CD4-positive, alpha-beta T cell (primary cell): ENCODE measurements at regions not wholly inside any gene's neighbourhood (a gene's known extent, or its start where the extent isn't known, plus 50 kb on each side); places are given as distances from the start of the nearest gene placed in this dataset.
A peak's percentile ranks its signal among the peaks of the same experiment; 100 is the strongest.

ENCODE experiments used
- ATAC-seq: fragments of 200-7000 bp; cut with Tn5 transposase; one replicate; pipeline ENCODE4 v1.10.0; 2022; ENCODE audit warnings: mild to moderate bottlenecking; ENCODE audit not compliant: poor library complexity
- CTCF ChIA-PET: fragments of 350-600 bp; sonication (Branson Sonifier 250); formaldehyde crosslinking; loops from one replicate; lab custom pipeline; 2021; ENCODE audit warnings: antibody characterized with exemption, inconsistent platforms; lab: Charles Lee
- POLR2A ChIA-PET: fragments of 350-600 bp; sonication (Branson Sonifier 250); formaldehyde crosslinking; loops from one replicate; lab custom pipeline; 2021; ENCODE audit warnings: antibody characterized with exemption, inconsistent platforms; lab: Charles Lee
- DNase-seq, 14 experiments: peaks; one replicate each; pipeline ENCODE4 v3.0.0-alpha.2; 2013 to 2020; ENCODE audit warnings: mixed read lengths in 2 of 14
- H3K27ac ChIP-seq, 2 donors: one replicate each; pipeline versions ENCODE4 v1.5.1 to v1.7.0; 2013; ENCODE audit warnings: low read length in 2 of 2, low read depth in 1 of 2, mild to moderate bottlenecking in 1 of 2
- H3K27me3 ChIP-seq, 2 experiments: 1 replicate in 1 of 2; 2 replicates in 1 of 2; pipeline versions ENCODE4 v1.6.1 to v1.7.0; 2013; ENCODE audit warnings: low read length in 2 of 2, control low read depth in 1 of 2, mild to moderate bottlenecking in 1 of 2, moderate library complexity in 1 of 2; ENCODE audit not compliant: insufficient read depth in 2 of 2, control insufficient read depth in 1 of 2
- H3K36me3 ChIP-seq: one replicate; pipeline ENCODE4 v1.6.1; 2013; ENCODE audit warnings: low read length, control low read depth; ENCODE audit not compliant: insufficient read depth
- H3K4me1 ChIP-seq: one replicate; pipeline ENCODE4 v1.6.1; 2013; ENCODE audit warnings: low read length, control low read depth; ENCODE audit not compliant: insufficient read depth
- H3K4me3 ChIP-seq: one replicate; pipeline ENCODE4 v1.5.1; 2013; ENCODE audit warnings: mild to moderate bottlenecking, low read length, moderate library complexity
- H3K9me3 ChIP-seq, 2 experiments: 1 replicate in 1 of 2; 2 replicates in 1 of 2; pipeline versions ENCODE4 v1.6.1 to v1.7.0; 2013; ENCODE audit warnings: low read length in 2 of 2, mild to moderate bottlenecking in 2 of 2, control low read depth in 1 of 2, moderate library complexity in 1 of 2; ENCODE audit not compliant: control insufficient read depth in 1 of 2, insufficient read depth in 1 of 2
- H3K27ac Mint-ChIP-seq: one replicate; pipeline ENCODE4 v1.8.0; 2020; ENCODE audit warnings: mixed read lengths
- H3K27me3 Mint-ChIP-seq: one replicate; pipeline ENCODE4 v1.8.0; 2021; ENCODE audit warnings: mixed read lengths
- H3K36me3 Mint-ChIP-seq: one replicate; pipeline ENCODE4 v1.8.0; 2021; ENCODE audit warnings: low read depth, mixed read lengths
- H3K4me1 Mint-ChIP-seq: one replicate; pipeline ENCODE4 v1.8.0; 2021; ENCODE audit warnings: low read depth, mixed read lengths
- H3K4me3 Mint-ChIP-seq: one replicate; pipeline ENCODE4 v1.8.0; 2020; ENCODE audit warnings: mild to moderate bottlenecking, mixed read lengths
- H3K9me3 Mint-ChIP-seq: one replicate; pipeline ENCODE4 v1.8.0; 2020; ENCODE audit warnings: mixed read lengths
- CTCF ChIP-seq: fragments of 200-600 bp; IDR thresholded peaks from one replicate; pipeline ENCODE4 v1.8.0; 2022; ENCODE audit warnings: antibody characterized with exemption, mild to moderate bottlenecking
- intact Hi-C, 2 experiments: fragments of 100-400 bp; cut with DNase I in 1 of 2; cut with micrococcal nuclease in 1 of 2; formaldehyde crosslinking; loops; one replicate each; pipeline versions ENCODE4 v1.15.1 to v1.9.0; 2023 to 2025; cut with DNase I, micrococcal nuclease

GRCh38 chr5:170440771-170441392 lies 51.7 kb upstream of the KCNMB1 start:
- H3K4me3 Mint-ChIP-seq: no peak overlapping the region
- no peak for DNase-seq
- TF ChIP-seq CTCF: no peak
- H3K36me3 ChIP-seq: no peaks in the 10 kb centered on the region
- H3K9me3 Mint-ChIP-seq: no peaks in the 10 kb centered on the region
- no peaks in the 10 kb centered on the region for H3K27me3 Mint-ChIP-seq
- H3K4me1 ChIP-seq: no peaks in the 10 kb centered on the region
- H3K27me3 ChIP-seq: no peaks in the 10 kb centered on the region
- no peaks in the 10 kb centered on the region for H3K9me3 ChIP-seq
- H3K4me1 Mint-ChIP-seq: no peaks in the 10 kb centered on the region
- no peak overlapping the region for H3K27ac Mint-ChIP-seq
- CTCF ChIA-PET: no interaction called here
- intact Hi-C loops: no loop called here
- POLR2A ChIA-PET: no interaction called here
- no peak for ATAC-seq
- no peak overlapping the region for H3K4me3 ChIP-seq
- H3K36me3 Mint-ChIP-seq: no peaks in the 10 kb centered on the region
- no peak overlapping the region for H3K27ac ChIP-seq

GRCh38 chr5:170439944-170440269 lies 50.7 kb upstream of the KCNMB1 start:
- no peak overlapping the region for H3K27ac ChIP-seq
- peak in 1 of 14 experiments; percentile 5 for DNase-seq
- intact Hi-C loops: no loop called here

GRCh38 chr5:170439223-170439943 lies 50.2 kb upstream of the KCNMB1 start:
- Histone ChIP-seq H3K9me3 (no peaks in the 10 kb centered on the region), H3K4me3 (no peak overlapping the region), H3K27ac (no peak overlapping the region), H3K36me3 (no peaks in the 10 kb centered on the region), H3K4me1 (peaks cover 4% of the 10 kb centered on the region), H3K27me3 (no peaks in the 10 kb centered on the region)
- DNase-seq (peak in 1 of 14 experiments; percentile 20), ATAC-seq (no peak)
- Mint-ChIP-seq H3K4me3 (no peak overlapping the region), H3K27me3 (no peaks in the 10 kb centered on the region), H3K27ac (no peak overlapping the region), H3K4me1 (no peaks in the 10 kb centered on the region), H3K36me3 (no peaks in the 10 kb centered on the region), H3K9me3 (no peaks in the 10 kb centered on the region)
- intact Hi-C loops: no loop called here
- no peak for TF ChIP-seq CTCF
- ChIA-PET POLR2A (no interaction called here), CTCF (interaction anchor here (1.3 kb wide), 1 partner anchor 18 kb away, joined by 5 read pairs; no protein-coding TSS in a partner anchor)

More at GRCh38 chr5:170439944-170440269, 50.7 kb upstream of the KCNMB1 start:
- Mint-ChIP-seq H3K4me3 (no peak overlapping the region), H3K36me3 (no peaks in the 10 kb centered on the region), H3K27ac (no peak overlapping the region), H3K4me1 (no peaks in the 10 kb centered on the region), H3K27me3 (no peaks in the 10 kb centered on the region), H3K9me3 (no peaks in the 10 kb centered on the region)
- TF ChIP-seq CTCF: no peak
- no peaks in the 10 kb centered on the region for H3K27me3 ChIP-seq
- no peak for ATAC-seq
- POLR2A ChIA-PET: no interaction called here
- CTCF ChIA-PET: interaction anchor here (1.3 kb wide), 1 partner anchor 18 kb away, joined by 5 read pairs; no protein-coding TSS in a partner anchor
- H3K36me3 ChIP-seq: no peaks in the 10 kb centered on the region
- H3K4me1 ChIP-seq: peaks cover 4% of the 10 kb centered on the region
- no peak overlapping the region for H3K4me3 ChIP-seq
- H3K9me3 ChIP-seq: no peaks in the 10 kb centered on the region
